ENCODE measurements at regions not wholly inside any gene's neighbourhood (a gene's known extent, or its start where the extent isn't known, plus 50 kb on each side); places are given as distances from the start of the nearest gene placed in this dataset.

DNA sequence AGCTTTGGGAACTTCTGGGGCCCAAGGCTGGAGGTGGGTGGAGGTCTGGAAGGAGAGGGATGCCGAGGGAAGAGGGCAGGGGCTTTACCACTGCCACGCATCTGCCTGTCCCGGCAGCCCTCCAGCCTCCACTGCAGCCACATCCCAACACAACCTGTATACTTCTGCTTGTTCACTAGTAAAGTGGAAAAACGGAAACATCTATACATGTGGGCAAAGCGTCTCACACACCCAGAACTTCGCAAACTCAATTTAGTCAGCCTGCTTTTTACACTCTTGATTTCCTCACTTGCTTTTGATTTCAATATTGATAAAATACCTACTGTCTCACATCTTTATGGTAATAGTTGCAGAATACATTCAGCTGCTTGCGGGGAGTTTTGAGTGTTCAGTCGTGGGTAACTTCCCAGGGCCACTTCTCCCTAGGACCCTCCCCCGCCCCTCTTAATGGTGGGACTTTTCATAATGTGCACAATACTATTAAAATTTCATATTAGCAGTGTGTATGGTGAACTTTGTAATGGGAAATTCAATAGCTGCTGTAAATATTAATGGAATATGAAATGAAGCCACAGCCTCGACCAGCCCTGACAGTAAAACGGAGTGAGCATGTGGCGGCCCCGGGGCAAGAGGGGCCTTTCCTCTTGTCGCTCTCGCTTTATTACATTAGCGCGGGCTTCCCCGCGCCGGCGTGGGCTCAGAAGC is 85.2 kb downstream of the NR2F2 start:
- no peak for DNase-seq

DNA sequence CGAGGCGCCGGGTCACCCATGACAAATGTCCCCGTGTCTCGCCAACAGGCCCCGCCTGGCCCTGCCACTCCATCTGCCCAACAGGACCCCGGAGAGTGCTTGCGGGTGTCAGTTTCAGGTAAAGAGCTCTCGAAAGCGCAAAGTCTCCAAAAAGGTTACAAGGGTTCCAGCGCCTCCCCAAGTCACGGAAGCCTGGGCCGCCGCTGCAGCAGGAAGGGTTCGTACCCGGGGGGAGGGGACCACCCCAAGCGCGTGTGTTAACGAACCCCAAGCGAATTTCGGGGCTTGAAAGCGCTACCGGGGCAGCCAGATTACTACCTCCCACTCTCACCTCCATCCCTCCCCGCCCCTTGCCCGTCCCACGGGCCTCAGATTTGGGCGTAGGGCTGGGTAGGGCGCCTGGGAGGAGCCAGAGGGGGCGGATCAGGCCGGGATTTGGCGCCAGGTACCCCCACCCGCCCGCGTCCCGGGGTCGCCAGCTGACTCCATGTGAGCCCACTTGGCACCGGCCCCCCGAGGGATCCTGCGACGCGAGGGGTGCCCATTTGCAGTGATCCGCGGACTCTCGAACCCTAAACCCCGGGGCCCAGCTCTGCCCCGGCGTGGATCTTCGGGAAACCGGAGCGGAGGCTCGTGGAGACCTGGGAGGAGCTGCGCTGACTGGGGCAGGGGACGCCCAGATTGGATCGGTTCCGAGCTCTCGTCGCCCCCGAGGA is 85.9 kb downstream of the NR2F2 start:
- DNase-seq, result no peak

GRCh38 chr15:96416934-96417759 is 86.6 kb downstream of the NR2F2 start:
- no peak for DNase-seq

DNA sequence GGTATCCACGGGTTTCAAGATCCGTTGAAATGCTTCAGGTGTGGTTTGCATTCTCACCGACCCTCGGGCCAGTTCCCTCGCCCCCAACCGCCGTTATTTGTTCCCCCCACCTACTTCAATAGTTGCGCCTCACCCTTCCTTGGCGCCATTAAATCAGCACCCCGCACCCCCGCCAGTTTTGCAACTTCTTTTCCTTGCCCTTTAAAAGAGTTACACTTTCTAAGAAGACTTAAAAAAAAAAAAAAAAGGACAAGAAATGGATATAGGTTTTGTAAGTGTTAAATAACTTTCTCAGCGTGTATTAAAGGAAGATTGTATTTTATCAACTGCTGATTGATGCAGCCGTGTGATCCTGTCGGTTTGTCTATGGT is 87.2 kb downstream of the NR2F2 start:
- no peak for DNase-seq

DNA sequence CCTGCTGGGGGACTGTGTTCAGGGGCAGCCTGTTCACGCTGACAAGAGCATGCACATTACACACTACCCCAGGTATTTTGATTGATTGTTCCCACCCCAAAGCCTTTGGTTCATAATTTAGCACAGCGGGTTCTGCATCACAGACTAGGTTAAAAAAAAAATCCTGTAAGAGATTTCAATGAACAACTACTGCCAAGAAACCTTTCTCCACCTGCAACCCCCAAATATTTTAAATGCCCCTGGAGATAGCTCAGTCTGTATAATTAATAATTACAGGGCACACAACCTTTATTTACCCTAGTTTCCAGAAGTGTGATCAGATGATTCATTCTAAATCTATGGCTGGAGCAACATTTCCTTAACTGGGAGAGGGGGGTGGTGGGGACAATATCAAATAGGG is 87.6 kb downstream of the NR2F2 start:
- DNase-seq, result no peak

GRCh38 chr15:96421178-96421601 is 90.7 kb downstream of the NR2F2 start:
- DNase-seq, result no peak

GRCh38 chr15:96422125-96422524 is 91.6 kb downstream of the NR2F2 start:
- DNase-seq, result no peak

- no peak for DNase-seq
These were observed 94.2 kb downstream of the NR2F2 start for GRCh38 chr15:96424674-96425073.

DNA sequence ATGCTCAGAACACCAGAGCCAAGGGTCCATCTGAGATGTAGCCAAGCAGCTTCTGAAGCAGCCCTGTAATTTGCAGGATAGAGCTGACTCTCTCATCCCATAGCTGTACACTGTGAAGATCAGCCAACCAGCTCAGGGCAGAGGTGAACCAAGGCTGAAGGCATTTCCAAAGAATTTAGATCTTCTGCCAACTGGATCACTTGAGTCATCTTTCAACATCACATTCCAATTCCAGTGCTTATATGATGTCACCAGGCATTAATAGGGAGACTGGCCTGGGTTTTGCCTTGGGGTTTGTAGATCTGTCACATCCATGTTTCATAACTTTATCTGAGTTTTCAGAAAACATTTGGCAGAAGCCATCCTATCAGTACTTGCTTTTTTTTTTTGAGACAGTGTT is 98.2 kb downstream of the NR2F2 start:
- no peak for DNase-seq

DNA sequence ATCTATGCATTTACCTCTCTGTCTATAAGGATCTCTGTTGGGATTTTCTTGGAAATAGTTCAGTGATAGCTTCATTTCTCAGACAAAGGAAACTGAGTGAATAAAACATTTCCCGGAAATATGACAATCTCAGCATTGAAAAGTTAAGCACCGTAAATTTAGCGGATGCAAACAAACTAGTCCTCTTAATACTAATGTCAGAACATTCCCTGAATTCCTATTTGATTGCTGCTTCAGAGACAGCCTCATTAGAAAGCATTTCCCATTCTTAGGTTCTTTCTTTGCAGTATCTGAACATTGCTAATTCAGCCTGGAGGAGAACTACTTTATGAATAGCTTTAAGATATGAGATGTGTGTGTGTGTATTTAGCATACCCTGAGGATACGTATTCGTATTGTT is 101.3 kb downstream of the NR2F2 start:
- DNase-seq, result no peak

DNA sequence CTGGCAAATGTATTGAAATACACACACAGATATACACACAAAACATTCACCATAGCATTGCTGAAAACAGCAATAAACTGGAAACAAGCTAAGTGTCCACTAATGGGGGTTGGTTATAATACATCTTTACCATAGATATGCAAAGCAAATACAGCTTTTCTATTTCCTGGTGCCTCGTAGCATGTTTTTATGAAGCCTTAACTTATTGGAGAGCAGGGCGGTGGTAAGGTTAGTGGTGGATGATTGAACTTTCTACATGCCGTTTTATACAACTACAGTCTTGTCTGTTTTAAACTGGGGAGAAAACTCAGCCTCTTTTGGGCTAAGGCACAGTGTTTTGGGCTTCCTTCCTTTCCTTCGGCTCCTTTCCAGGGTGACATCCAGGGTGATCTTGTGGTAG is 104.5 kb downstream of the NR2F2 start:
- no peak for DNase-seq

- DNase-seq, result no peak
These were observed 105.3 kb downstream of the NR2F2 start for GRCh38 chr15:96435841-96436240.

DNA sequence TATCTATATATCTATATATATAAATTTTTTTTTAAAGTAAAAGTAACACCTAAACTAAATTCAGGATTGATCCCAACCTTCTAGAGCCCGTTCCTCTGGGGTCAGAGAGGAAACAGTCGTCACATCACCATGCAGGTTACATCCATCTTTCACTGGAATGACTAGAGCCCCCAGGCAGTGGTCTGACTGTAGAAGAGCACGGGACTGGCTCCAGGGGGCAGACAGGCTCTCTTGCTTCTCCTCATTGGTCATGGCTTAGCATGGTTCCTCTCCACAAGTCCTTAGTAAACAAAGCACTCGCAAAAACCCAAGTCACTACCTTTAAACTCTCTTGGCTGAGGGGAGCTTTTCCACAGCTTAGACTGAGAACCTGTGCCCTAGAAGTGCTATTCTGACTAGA is 110.5 kb downstream of the NR2F2 start:
- no peak for DNase-seq

DNA sequence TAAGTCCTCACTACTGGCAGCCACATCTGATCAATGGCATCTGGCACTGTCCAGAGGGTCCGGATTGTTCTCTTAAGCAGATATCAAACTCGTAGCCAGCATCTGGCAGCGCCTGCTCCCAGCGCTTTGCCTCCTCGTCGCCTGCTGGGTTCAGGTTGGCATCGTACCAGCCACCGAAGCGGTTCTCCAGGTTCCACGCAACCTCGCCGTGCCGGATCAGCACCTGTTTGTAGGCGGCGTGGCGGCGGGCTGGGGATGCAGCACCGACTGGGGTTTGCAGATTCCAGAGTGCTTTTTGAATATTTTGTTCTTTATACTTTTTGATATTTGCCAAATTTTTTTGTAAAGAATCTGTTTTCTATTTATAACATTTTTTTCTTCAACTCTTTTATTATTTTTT is 111.6 kb downstream of the NR2F2 start:
- DNase-seq, result no peak

- DNase-seq, result no peak
These were observed 114.4 kb downstream of the NR2F2 start for GRCh38 chr15:96444865-96445264.

DNA sequence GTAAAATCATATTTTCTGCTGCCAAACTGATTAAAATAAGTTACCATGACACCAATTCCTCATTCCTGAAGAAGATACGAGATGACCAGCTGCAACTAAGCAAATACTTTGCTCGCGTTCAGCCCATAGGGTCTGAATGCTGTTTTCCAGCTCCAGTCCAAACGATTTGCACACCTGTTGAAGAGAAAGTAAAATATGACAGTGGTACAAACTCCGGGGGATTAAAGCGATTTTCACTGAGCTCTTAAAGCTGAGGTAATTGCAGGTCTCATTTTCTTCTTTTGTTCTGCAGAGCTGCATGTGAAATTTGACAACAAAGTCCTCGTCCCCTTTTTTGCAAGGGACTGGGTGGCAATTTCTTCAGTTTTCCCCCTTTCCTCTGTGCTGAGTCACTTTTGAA is 118.4 kb downstream of the NR2F2 start:
- DNase-seq, result no peak

DNA sequence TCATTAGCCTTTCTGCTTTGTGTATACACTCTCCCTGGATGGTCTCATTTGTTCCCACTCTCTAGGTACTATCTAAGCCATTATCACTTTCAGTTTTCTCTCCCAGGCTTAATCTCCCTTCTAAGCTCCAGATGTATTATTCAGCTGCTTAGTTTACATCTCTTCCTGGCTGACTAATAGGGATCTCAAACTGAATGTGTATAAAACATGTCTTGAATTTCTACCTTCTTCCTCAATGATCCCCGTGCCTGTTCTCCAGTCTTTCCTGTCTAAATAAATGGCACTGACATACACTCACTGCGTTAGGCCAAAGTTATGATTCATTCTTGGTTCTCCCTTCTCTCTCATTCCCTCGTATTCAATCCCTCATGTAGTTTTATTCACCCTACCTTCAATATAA is 127.3 kb downstream of the NR2F2 start:
- no peak for DNase-seq

DNA sequence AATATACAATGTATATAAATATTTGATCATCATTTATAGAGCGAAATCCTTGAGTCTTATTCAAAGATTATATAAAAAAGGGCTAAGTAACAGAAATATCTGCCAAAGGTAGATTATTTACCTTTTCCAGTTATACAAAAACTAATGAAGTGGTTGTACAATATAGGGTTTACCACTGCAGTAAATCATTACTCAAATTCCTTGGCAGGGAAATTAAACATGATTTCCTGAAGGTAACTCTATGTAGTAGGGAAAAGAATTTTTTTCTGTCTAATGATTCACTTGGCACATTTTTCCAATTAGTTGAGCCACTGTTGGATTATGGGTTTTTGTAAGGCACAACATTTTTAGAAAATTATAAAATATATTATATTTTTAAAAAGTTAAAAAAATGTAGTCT is 129.6 kb downstream of the NR2F2 start:
- no peak for DNase-seq

DNA sequence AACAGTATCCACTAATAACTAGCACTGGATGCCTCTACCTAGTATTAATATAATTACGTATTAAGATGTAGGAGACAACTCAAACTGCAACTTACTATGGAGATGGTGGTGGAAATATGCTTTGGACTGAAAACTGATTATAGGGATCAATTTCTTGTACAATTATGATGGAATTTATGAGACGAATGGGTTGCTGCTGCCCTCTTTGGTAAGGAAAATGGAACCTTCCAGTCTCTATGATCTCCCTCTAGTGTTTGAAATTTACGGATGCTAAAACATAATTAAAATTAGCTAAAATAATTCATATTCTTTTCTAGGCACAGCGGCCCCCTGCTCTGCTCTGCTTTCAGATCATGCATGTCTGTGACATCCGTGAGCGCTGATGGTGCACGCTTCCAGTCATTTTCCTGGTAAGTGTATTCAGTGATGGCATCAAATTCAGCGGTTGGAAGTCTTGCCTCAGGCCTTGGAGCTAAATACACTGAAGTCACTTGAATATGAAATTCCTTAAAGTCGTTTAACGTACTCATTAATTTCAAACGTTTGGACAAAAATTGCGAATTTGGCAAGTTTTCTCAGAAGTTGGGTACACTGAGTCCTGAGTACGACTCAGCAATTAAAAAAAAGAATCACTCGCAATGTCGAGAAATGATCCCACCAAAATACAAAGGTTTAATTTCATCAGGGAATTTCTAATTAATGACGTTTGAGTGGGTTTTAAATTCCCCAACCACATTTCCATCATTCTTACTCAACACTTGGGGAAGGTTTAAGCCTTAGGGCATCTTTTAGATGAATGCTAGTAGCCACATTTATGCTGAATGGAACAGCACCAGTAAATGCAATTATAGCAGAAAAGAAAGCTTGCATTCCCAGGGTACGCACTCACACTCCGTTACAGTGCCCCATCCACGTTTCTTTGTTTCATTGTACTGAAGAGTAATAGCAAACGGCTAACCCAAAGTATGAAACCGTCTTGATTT is 132.6 kb downstream of the NR2F2 start:
- DNase-seq, result no peak

- no peak for DNase-seq
These were observed 136.0 kb downstream of the NR2F2 start for GRCh38 chr15:96466389-96466947.

DNA sequence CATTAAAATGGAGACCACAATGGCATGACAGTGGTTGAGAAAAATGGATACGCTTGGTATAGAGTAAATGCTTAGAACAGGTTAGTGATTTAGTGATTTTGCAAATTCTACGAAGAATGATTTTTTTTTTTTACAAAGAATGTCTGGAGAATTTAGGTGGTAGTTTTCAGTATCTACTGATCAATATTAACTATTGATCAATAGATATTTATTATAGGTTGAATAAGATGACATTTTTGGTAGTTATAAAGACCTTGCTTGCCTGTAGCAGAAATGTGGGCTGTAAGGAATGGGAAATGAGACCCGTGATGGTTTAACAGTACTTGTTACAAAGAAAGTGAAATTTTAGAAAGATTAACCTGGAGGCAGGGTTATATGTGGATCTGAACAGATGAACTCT is 137.5 kb downstream of the NR2F2 start:
- no peak for DNase-seq

- DNase-seq, result no peak
These were observed 140.3 kb downstream of the NR2F2 start for GRCh38 chr15:96470681-96471310.

Measured in stimulated activated CD4-positive, alpha-beta T cell treated with anti-CD3 and anti-CD28 coated beads, Interleukin-4, amount 100 ng/mL, for 4 hours (primary cell).